Ovary (tissue), 3 donors: ENCODE measurements at regions not wholly inside any gene's neighbourhood (a gene's known extent, or its start where the extent isn't known, plus 50 kb on each side); places are given as distances from the start of the nearest gene placed in this dataset.

Source experiments
- CTCF ChIP-seq, 3 donors: fragments of 450-650 bp in 2 of 3; fragments of 200-600 bp in 1 of 3; IDR thresholded peaks; one replicate each; pipeline versions ENCODE4 v1.5.1 to v1.8.0; 2016 to 2022; ENCODE audit warnings: antibody characterized with exemption in 3 of 3, mild to moderate bottlenecking in 1 of 3
- EP300 ChIP-seq: sonication (generic); formaldehyde crosslinking; IDR thresholded peaks from one replicate; pipeline ENCODE4 v1.6.1; 2017; ENCODE audit warnings: antibody characterized with exemption
- POLR2A ChIP-seq: fragments of 450-650 bp; IDR thresholded peaks from one replicate; pipeline ENCODE4 v1.6.1; 2017; ENCODE audit warnings: antibody characterized with exemption, mild to moderate bottlenecking, moderate library complexity
- donor health status: DM: no; HTN: no; CAD: no.

DNA sequence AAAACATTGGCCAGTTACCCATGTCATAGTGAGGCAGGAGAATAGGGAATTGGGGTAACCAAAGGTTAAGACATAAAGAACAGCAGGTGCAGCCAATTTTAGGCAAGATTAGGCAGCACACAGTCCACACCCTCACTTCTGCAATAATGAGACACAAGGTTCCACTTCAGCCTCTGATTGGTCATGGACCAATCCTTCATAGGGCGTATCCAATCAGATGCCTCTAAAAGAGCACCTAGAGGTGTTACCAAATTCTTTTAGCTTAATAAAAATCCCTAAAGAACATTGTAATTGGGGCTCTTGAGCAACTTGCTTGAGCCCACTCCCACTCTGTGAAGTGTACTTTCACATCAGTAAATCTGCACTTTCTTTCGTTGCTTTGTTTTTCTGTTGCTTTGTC is 302.4 kb downstream of the PREX1 start:
- no peak for TF ChIP-seq CTCF (IDR thresholded peaks at IDR 0.05)
- TF ChIP-seq POLR2A = no peak
- no peak for TF ChIP-seq EP300
